GM21367 (cell line): ENCODE measurements at regions not wholly inside any gene's neighbourhood (a gene's known extent, or its start where the extent isn't known, plus 50 kb on each side); places are given as distances from the start of the nearest gene placed in this dataset.
"Not testable (repeated sequence)": the region's sequence is repeated elsewhere in the genome, so short reads cannot be mapped to it uniquely, and the experiment has no call there.

Experiments
- ATAC-seq: cut with Tn5 transposase; IDR thresholded peaks from one replicate; pipeline ENCODE4 v1.9.1; 2021; ENCODE audit not compliant: unreplicated experiment

DNA sequence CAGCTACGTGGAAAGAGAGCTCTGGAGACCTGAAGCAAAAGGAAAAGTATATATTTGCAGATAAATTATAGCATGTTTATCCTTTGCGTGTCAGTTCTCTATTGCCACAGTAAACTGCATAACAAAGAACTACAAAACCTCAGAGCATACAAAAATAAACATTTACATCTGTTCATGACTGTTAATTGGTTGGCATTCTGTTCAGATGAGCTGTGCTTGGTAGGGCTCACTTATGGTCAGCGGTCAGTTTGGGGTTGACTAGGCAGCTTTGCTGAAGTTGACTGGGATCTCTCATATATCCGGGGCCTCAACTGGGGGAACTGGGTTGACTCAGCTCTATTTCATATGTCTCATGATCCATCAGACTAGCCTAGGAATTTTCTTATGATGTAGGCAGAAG is 257.7 kb downstream of the TLE1 start:
- ATAC-seq = no peak

DNA sequence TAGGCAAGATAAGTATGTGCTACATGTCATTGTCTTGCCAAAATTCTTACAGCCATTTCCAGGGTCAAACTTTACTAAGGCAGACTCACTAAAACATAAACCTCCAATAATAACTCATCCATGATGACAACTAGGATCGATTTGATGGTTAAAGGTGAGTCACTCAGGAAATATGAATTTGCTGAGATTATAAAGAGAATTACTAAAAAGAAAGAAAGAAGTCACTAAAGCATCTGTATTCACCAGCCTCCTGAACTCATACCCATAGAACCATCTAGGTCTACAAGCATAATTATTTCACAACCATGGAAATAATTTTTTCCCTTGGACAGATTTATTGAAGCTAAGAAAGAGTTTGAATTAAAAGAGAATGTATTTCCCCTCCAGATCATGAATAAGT is 258.6 kb downstream of the TLE1 start:
- ATAC-seq = no peak

DNA sequence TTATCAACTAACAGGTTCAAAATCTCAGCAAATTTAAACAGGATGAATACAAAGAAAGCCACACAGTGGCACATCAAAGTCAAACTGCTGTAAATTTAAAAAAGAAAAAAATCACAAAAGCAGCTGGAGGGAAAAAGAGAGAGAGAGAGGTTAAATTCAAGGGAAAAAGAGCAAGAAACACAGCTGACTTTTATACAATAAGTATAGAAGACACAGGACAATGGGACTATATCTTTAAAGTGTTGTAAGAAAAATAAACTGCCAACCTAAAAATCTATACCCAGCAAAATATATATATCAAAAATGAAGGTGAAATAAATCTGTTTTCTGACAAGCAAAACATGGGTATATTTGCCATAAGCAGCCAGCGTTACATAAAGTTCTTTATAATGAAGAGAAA is 261.5 kb downstream of the TLE1 start:
- no peak for ATAC-seq

DNA sequence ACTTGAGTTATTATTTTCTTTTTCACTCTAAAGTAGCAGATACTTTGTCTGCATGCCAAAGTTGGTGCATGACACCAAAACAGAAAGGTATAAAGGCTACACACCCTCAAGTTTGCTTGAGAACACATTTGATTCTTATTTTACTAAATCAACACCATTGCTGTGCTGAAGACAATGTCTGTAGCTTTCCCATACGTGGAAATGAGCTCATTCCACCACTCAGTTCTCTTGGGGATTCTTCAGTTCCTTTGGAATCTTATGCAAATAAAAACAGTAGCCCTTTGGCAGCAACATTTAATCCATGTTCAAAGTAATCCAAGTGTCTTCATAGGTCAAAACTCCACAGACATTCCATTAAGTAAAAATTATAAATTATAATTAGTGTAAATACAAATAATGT is 264.9 kb downstream of the TLE1 start:
- ATAC-seq = no peak

DNA sequence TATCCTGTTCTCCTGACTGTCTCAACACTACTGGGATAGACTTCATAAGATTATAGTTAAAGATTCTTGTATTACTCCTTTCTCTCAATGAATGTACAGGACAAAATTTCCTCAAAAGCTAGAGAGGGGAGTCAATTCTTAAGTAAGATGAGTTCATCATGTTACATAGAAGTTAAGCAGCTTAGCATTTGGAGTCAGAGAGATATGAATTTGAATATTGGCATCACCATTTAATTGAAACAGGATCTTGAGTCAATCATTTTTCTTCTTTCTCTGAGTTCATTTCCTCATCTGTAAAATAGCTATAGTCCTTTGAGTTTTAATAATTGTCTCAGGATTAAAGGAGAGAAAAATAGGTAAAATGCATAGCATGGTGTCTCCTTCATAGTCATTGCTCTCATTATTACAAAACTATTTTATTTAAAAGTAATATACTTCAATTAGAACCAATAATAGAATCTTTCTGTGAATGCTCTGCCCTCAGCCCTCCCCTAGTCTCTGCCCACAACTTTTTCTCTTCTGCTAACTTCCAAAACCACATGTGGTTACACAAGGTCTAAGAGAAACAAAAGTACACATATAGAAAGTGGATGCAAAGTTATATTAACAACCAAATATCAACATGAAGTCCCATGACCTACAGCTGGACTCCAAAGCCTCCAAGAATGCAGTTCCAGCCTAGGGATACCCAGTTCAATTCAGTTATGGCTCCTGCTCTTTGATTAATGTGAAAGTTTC is 265.6 kb downstream of the TLE1 start:
- no peak for ATAC-seq

DNA sequence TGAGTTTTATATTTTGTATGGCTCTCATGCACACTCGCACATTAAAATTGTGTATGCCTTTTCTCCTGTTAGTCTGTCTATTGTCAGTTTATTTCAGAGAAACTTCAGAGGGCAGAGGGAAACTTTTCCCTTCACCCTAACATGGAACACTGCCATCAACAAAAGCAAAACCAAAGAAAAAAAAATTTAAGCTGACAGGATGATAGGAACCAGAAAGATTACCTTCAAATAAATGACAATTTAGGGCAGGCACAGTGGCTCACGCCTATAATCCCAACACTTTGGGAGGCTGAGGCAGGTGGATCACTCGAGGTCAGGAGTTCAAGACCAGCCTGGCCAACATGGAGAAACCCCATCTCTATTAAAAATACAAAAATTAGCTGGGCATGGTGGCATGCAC is 268.3 kb downstream of the TLE1 start:
- ATAC-seq = not testable (repeated sequence)

DNA sequence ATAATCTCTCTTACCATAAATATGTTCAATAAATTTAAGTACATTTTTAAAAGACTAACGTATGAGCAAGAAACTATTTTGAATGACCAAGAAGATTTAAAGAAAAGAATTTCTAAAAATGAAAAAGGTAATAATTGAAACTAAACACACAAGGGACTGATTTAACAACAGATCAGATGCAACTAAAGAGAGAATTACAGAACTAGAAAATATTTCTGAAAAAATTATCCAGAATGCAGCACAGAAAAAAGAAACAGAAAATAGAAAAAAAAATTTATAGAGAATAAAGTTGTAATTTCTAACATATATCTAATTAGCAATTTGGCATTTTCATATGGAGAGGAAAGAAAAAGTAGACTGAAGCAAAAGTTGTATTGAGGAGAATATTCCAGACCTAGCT is 269.3 kb downstream of the TLE1 start:
- no peak for ATAC-seq

DNA sequence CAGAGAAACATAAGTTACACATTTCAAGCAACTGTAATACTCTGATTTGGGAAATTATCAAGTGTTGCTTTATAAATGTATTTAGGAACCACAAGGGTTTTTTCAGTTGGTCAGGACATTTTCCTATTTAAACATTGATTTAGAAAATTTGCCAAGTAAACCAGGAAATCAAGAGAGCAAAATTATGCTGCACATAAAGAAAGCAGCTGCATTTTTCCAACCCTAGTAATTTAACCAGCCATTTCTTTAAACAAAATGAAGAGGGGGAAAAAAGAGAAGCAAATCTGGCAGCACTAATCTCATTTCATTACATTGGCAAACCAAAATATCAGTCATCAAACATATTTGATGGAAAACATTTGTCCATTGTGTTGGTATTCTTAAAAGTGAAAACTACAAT is 271.4 kb downstream of the TLE1 start:
- no peak for ATAC-seq

DNA sequence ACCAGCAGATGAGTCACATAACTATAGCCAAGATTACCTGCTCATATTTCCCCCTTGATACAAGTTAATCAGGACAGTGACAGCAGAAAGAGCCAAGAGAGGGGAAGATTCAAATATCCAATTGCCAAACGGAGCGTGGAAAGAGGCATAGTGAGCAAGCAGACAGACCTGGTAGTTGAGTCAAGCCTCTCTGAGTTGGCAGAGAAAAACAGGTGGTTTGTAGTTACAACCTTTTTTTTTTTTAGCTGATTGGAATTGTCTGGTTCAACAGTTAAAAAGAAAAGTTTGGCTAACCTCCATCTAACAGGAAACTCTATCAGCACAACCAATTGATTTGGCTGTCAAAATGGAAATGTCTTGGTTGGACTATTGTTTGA is 272.1 kb downstream of the TLE1 start:
- ATAC-seq = no peak

DNA sequence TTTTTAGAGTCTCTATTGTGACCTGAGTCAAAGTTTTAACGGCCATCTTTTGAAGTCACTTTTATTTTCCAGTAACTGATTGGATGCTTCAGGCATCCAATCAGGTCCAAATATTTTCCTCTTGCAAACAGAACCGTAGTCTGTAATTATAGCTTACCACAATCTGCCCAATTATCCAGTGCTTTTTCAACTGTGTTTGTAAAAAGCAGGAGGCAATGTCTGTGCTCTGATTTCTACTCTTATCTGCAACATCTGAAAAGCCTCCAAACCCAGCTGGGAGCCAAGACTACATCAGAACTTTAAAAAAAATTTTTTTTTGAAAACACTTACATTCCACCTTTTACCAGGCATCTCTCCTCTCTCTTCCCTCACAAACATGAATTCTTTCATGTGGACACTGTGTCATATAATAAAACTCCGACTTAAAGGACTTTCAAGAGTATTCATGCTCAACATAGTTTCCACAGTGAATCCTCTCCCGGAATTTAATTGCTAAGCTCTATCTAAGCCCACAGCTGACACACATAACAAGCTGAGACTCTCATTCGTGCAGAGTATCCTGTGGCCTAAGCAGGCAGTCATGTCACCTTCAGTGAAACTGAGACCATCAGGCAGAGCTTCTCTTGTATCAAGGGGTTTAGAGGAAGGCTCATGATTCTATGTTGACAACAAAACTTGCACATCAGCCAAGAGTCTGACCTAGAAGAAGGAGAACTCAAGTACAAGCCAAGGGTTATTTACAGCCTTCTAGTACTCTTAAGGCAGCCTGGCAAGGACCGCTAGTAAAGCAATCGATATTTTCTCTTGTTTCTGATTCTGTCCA is 272.7 kb downstream of the TLE1 start:
- ATAC-seq = no peak

DNA sequence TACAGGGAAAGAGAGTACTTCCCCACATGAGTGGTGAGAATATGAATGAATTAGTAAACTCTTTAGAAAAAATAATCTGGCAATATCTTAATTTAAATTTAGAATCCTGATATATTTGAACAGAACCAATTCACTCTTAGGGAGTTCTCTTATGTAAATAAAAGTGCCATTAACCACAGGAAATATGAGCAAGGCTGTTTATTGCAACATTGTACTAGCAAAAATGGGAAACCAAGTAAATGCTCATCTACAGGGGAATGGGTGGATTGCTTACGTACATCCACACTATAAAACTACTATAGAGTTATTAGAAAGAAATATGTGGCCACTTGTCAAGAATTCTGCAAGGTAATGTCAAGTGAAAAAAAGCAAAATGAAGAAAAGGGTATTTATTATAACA is 274.5 kb downstream of the TLE1 start:
- ATAC-seq = no peak

DNA sequence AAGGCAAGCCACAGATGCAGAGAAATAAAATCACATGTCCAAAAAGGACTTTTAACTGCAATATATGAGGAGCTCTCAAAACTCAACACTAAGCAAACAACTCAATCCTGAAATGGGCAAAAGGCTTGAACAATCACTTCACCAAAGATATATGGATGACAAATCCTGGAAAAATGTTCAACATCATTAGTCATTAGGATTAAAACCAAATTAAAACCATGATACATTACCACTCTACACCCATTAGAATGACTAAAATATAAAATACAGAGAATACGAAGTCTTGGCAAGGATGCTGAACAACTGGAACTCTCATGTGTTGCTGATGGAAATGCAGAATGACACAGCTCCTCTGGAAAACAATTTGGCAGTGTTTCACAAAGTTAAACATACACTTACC is 277.4 kb downstream of the TLE1 start:
- no peak for ATAC-seq

DNA sequence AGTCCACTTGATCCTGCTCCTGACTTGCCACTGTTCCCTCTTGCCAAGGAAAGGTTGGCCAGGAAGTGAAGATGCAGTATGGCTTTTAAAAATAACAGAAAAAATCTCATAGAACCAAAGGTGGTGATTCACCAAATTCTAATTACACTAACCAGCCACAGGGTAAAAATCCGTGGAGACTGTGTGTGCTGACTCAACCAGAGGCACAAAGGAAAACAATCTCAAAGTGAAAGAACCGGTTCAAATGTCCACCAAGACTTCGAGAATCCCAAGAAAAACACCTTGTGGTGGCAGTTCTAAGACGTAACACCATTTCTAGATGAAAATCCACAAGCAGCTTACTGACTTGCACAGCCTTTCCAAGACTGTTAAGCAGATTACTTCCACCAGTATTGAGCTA is 279.1 kb downstream of the TLE1 start:
- no peak for ATAC-seq

DNA sequence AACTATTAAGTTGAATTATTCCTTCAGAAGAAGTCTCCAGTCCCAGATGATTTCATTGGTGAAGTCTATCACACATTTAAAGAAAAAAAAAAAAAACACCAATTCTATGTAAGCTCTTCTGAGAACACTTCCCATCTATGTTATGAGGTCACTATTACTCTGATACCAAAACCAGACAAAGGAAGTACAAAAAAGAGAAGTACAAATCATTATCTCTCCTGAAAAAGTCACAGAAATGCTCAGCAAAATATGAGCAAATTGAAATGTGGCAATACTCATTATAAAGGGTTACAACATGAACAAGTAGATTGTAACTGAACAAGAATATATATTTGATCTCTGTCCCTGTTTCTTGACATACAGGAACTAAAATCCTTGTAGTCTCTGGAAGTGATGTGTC is 280.4 kb downstream of the TLE1 start:
- ATAC-seq = no peak

DNA sequence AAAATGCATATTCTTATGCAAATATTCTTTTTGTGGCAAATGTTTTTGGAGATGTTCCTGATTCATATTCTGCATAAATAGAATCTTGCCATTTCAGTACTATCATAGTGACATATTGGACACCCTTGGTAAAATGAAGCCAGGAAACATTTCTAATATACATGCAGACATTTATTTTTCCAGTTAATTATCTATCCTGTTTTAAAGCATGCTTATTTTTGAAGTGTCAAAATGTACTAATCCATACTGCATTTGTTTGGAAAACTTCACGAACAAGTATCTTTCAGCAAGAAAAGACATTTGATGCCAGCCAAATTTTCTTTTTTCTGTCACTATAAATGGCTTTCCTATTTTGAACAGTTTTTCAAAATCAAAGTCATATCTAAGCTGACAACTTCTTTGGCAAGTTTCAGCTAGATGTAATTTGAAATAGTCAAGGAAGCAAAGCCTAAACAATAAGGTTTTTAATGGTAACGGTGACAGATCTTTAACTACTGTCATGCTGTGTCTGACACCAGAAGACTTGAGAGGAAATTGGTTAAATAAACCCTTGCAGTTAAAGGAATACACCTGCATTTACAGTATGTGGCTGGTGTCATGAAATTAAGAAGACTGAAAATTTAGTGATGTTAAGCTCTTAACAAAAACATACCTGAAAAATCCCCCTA is 284.3 kb downstream of the TLE1 start:
- no peak for ATAC-seq

DNA sequence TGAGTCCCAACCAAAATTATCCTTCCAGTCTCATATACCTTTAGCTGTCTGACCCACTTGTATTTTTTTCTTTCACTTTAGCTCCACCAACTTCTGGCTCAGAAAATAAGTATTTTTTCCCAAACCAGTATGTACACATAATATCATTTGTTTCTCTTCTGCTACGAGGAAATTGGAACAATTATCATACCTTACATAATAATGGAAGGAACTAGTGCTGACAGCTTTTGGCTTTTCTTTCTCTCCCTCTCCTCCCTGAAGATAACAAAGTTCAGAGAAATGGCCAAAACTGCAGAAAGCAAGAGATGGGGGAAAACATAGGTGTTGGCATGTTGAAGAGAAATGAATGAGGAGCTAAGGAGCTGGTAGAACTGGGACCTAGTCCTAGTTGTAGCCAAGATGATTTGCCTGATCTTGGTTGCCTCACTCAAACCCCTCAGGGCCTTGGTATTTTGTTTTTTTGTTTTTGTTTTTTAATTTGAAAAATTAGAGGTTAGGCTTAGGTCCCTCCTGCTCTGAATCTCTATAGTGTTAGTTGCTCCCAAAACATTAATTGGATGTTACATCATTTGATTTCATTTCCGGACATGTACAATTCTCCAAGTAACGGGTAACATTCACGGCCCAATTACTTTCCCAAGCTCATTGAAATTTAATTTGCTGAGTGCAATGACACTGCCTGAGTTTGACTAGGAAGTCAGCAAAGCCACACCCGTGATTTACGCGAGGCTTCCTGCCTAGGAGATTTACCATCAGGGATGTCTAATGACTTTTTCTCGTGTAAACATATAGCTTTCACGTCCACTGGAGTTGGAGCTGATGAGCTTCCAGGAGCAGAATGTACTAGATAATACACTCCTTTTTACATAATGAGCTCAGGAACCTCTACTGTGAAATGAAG is 291.6 kb downstream of the TLE1 start:
- no peak for ATAC-seq

DNA sequence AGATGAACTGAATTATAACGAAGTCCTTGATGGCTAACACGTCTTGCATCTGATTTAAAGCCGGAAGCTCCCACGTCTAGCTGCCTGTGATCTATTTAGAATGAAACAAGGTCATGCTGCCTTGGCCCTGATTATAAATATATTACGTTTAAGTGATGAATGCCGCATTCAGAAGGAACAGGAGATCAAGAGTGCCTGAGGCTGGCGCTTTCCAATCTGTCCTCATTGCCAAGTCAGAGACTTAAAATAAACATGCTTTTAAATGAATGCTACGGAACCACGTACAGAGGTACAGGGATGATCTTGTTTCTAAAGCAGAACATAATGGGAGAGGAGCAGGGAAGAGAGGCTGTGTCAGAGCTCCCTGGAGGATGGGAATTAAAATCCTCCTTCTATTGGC is 292.8 kb downstream of the TLE1 start:
- ATAC-seq = no peak

DNA sequence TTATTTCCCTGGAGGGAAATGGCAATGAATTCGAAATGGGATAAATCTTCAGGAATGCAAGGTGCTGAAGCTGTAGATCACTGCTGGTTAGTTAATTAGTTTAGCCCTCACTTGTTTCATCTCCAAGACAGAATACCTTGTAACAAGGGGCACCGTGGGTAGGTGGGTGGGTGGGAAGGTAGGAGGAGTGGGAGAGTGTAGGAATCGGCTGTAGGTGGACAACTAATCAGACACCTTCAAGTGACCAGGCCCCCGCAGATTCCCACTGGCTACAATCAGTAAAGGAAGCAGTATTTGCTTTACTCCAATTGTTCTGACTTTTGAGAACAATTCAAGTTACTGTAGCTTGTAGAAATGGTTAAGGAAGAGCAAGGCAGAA is 293.7 kb downstream of the TLE1 start:
- ATAC-seq = no peak

DNA sequence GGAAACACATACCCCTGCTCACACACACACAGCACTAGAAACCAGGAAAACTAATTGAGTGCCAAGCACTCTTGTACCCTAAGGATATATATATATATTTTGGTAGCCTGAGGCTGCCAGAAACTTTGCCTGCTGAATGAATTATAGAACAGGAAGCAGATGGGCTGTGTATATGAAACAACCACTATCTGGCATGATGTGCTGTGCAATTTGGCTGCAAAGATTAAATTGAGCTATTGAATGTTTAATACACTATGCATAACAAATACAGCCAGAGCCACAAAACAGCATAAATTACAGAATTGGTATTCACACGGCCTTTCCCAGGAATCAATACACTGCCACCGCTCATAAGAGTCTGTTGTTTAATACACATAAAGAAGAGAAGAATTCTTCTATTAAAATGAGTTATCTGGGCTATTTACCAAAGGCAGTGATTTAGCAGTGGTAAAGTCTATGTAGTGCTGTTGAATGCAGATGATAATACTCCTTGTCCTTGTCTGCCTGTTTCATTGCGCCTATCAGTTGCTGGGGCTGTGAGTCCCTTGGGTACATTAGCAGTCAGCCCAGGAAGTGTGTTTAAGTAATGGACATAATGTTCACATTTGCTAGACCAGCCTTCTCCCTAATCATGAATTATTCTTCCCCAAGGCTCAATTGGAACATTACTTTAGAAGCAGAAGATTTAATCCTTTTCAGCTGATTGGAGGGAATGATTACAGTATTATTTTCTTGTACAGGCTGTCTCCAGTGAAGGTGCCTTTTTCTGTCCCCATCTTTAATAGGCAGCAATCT is 294.3 kb downstream of the TLE1 start:
- ATAC-seq = no peak
